HG03432 (cell line): ENCODE measurements at regions not wholly inside any gene's neighbourhood (a gene's known extent, or its start where the extent isn't known, plus 50 kb on each side); places are given as distances from the start of the nearest gene placed in this dataset.

ENCODE experiments used
- ATAC-seq: cut with Tn5 transposase; IDR thresholded peaks from one replicate; pipeline ENCODE4 v1.9.1; 2021; ENCODE audit warnings: mild to moderate bottlenecking, moderate library complexity; ENCODE audit not compliant: unreplicated experiment

DNA sequence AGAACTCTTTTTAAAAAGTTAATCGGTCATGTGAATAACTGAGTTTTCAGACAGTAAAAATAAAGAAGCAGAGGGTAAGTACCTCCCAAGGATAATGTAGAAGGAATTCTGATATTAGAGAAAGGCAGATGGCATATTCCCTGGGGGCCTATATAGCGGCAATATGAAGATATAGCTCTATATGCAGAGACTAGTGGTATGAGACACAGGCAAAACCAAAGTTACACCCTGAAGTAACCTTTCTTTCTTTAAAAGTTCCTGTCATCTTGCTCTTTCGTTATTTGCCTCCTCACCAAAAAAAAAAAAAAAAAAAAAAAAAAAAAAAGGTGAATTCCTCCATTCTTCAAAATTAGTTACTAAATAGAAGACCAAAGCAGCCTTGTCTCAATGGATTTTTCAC, 76.2 kb upstream of the ARHGAP32 start:
- no peak for ATAC-seq

DNA sequence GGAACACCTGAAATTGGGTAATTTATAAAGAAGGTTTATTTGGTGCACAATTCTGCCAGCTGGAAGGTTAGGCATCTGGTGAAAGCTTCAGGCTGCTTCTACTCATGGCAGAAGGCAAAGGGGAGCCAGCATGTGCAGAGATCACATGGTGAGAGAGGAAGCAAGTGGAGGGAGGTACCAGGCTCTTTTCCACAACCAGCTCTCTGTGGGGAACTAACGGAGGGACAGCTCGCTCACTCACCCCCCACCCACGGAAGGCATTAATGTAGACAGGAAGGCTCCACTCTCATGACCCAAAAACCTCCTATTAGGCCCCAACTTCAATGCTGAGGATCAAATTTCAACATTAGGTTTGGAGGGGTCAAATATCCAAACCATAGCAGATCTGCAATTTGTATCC, 75.6 kb upstream of the ARHGAP32 start:
- ATAC-seq: no peak

DNA sequence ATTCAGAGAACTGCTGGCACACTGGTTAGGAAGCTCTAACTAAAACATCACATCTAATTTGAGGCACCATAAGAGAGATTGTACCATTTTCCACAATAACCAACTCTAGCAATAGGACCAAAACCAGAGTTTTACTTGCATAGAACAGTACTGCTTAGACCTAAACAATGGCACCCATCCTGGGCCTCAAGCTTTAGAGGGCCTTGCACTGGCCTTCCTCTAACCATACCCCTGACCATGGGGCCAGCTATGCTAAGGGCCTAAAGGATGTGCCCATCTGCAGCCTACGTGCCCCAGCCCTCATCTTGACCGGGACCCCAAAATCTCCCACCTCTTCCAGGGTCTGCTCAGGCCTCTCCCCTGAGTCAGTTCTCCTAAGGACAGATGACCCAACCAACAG, 74.4 kb upstream of the ARHGAP32 start:
- ATAC-seq: no peak

DNA sequence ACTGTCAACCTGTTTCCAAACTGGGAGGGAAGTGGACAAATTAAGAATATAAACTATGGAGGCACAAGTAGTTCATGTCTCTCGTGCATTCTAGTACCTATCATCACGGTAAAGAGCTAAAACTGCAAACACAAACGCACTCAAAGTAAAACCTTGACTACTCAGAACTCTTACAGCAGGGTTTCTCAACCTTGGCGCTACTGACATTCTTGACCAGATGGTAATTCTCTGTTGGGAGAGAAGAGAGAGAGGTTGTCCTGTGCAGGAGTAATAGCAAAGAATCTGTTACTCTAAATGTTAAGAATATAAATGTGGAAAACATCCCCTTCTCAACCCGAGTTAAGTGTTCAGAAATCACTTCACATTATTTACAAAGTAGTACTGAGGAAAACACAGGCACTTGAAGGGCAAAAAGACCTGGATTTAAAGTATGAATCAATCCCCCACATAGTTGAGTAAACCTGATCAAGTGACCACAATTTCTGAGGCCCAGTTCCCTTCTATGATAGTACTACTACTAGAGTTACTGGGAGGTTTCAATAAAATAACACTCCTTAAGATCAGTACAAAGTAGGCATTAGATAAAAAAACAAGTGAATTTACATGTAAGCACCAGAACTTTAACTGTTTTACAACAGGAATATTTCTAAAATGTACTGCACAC, 73.1 kb upstream of the ARHGAP32 start:
- ATAC-seq: no peak

DNA sequence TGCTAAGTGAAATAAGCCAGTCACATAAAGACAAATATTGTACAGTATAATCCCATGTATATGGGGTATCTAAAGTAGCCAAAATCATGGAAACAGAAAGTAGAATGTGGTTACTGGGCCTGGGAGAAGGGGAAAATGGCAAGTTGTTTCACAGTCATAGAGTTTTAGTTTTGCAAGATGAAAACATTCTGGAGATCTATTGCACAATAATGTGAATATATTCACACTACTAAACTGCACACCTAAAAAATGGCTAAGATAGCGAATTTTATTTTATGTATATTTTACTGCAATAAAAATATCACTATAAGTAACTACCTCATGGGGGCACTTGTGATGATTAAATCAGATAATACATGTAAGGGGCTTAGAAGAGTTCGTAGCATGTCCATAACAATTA, 72.0 kb upstream of the ARHGAP32 start:
- no peak for ATAC-seq

DNA sequence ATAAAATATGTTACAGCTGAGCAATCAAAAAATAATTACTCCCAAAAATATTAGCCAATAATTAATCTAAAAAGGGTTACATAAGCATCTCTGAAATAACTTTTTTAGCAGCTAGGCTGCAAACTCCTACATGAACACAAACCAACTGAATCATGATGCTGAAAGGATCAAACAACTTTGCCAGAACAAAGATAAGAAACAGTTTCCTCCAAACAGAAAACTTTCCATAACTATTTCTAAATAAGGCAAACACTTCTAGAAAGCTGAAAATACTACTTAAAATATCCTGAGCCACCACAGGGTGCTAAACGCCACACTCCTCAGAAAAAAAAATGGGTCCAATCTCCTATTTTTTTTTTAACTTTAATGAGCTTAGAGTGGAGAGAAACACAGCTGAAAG, 68.6 kb upstream of the ARHGAP32 start:
- ATAC-seq: no peak

DNA sequence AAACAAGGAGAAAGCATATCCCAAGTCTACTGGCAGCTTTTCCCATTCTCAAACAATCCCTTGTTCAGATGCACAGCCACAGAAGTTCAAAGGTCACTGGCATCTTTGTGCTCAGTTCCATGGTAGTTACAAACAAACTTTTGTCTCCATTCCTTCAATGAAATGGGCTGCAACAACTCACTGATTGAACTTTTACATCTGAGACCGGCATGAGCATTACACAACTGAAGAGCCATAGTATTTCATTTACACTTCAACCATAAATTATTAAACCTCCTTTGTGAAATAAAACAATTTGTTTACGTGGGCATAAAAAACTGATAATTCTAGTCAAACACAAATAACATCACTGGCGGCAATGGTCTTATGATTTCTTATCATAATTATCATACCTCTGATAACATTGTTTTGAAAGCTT, 67.8 kb upstream of the ARHGAP32 start:
- no peak for ATAC-seq

DNA sequence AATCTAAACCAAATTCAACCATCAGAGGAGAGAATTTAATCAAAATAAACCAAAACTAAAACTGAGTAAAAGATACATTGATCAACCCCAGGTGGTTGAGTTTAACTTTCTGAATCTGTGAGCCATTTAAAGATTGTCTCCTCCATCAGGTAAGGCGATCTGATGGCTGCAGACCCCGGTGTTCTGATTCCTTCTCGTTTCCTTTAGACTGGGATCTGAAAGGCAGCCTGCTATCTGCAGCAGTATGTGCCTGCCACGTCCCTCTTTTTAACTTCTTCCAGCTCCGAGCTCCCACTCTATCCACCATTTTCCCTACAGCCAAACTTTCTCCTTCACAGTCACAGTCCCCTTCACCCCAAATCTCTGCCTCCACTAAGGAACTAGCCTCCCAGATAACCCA, 66.1 kb upstream of the ARHGAP32 start:
- ATAC-seq: no peak

DNA sequence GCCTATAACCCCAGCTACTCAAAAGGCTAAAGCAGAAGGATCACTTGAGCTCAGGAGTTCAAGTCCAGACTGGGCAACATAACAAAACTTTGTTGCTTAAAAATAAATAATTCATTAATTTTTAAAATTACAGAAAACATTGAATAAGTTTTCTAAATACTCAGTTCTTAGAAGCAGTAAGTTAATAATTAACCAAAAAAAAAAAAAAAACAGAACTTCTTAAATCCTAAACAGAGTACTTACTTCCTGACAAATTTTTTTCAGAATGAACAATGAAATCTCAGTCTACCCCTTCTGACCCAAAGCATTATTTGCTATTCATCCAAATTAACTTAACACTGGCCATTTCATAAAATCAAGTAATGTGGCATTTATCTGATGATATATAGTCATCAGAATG, 65.4 kb upstream of the ARHGAP32 start:
- no peak for ATAC-seq

DNA sequence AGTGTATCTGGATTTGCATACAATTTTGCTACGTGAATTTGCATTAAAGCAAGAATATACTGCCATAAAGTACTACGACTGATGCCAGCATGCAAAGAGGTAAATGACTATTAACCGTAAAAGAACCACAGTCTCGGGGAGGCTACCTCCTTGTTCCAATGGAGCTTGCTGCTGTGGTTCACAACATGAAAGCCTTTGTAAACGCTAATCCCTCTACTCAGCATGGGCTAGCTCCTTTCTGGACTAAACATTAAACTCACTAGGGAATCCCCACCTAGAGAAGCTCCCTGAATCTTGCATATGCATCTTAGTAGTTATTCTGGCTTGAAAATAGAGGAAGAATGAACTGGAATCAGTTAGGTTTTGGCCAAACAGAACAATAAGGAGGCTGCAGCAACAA, 60.5 kb upstream of the ARHGAP32 start:
- ATAC-seq: no peak

DNA sequence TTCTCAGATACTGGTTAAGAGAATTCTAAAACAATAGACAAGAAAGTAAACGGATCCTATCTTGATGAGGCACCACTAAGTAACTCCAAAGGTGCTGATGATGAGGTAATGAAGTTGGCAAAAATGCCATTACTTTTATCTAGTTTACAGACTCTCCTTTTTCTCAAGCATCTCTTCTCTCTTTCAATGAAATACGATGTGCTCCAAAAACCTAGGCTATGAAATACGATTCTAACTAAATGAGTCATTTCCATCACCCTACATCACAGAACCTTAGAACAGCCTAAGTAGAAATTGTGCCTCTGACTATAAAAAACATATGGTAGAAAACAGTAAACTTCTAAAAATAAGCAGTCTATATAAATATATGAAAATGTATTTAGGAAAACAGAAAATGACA, 58.9 kb upstream of the ARHGAP32 start:
- no peak for ATAC-seq

DNA sequence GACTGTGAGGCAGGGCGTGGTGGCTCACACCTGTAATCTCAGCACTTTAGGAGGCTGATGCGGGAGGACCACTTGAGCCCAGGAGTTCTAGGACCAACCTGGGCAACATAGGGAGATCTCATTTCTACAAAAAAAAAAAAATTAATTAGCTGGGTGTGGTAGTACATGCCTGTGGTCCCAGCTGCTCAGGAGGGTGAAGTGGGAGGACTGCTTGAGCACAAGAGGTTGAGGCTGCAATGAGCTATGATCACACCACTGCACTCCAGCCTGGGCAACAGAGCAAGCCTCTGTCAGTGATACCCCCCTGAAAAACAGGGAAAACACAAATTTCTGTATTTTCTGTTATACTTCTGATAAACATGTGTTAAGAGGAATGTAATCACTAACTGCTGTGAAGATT, 57.8 kb upstream of the ARHGAP32 start:
- ATAC-seq: no peak

DNA sequence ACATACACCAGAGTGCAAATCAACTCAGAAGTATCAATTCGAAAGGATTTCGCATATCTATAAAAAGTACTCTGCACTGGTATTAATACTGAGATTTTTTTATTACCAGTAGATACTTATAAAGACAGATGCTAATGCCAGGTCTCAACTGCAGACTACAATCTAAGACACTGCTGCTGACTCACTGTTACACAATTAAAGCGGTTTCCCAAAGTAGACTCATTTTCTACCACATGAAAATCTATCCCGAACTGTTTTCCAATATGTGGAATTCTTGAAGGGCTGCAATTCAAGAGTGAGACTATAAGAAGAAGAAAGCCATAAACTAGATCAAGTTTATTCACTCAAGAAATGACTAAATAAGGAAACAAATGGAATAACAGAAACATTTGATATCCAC, 57.2 kb upstream of the ARHGAP32 start:
- no peak for ATAC-seq

DNA sequence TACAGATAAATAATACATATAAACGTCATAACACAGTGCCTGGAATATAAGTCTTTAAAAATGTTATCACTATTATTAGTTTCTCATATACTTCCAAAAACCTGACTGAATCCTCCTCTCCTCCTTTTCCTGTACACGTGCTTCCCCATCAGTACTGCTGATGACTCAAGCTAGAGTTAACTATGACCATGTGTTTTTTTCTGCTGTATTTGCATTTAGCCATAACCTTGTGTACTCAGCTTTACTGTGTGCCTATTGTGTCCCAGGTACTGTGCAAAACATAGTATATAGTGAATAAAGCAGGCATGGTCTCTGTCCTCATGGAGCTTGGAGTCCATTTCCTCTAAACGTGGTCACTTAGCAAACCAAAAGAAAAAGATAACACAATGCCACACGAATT, 56.5 kb upstream of the ARHGAP32 start:
- no peak for ATAC-seq

DNA sequence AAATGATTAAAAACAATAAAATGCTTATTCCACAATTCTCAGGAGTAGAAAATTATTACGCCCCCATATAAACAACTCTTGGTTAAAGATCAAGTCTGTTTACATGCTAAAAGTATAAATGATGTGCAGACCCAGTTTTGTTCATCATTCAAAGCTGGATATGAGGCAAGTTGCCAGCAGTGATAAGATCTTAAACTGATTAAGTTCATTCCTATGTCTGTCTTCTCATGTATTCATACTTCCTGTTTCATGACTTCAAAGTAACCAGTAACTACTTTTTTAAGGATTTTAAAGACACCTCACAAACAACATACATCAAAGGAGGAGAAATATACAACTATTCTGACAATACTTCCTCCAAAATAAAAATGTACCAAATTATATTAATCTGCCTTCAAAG, 55.0 kb upstream of the ARHGAP32 start:
- no peak for ATAC-seq

DNA sequence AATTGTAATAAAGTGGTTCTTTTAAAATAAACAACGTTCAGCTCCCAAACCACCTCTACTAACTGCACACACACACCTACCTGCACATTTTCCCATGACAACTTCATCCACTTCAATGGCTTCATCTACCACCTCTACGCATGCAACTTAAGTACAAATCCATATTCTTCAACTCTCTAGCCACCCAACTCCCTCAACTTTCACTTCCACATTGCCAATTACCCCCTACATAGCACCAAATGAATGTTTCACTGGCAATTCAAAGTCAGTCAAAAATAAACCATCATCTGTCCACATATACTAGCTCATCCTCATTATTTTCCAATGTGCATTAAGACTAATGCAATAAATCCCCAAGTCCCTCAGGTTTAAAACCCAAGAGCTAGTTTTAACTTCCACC, 50.7 kb upstream of the ARHGAP32 start:
- no peak for ATAC-seq
